ENCODE measurements at regions not wholly inside any gene's neighbourhood (a gene's known extent, or its start where the extent isn't known, plus 50 kb on each side); places are given as distances from the start of the nearest gene placed in this dataset.

- H2BK15ac ChIP-seq (ENCODE audit: low read depth, low read length): no peak overlapping the region
- no peak overlapping the region for H4K5ac ChIP-seq (ENCODE audit: low read depth, low read length)
- H2AK5ac ChIP-seq (ENCODE audit: low read depth, low read length): no peak overlapping the region
- H3K79me1 ChIP-seq (ENCODE audit: low read depth in 1 of 2, low read length in 2 of 2): no peaks in the 10 kb centered on the region
- TF ChIP-seq SMC3 (IDR thresholded peaks at IDR 0.05; ENCODE audit: low read depth, low read length) (no peak), RAD21 (IDR thresholded peaks at IDR 0.05; ENCODE audit: low read length) (no peak), CTCF (conservative IDR thresholded peaks at IDR 0.05; ENCODE audit: low read depth, low read length) (no peak), FOS (IDR thresholded peaks at IDR 0.05; ENCODE audit: low read depth, low read length) (no peak), NFE2L2 (IDR thresholded peaks at IDR 0.05; ENCODE audit: low read depth, low read length) (no peak), ELK1 (IDR thresholded peaks at IDR 0.05; ENCODE audit: borderline replicate concordance, low read depth, low read length) (no peak), RFX5 (IDR thresholded peaks at IDR 0.05; ENCODE audit: low read depth, low read length) (no peak), CEBPB (IDR thresholded peaks at IDR 0.05; ENCODE audit: low read depth, low read length) (no peak), POLR2A (IDR thresholded peaks at IDR 0.05; ENCODE audit: low read depth, low read length) (no peak), CHD1 (IDR thresholded peaks at IDR 0.05; ENCODE audit: low read depth, low read length) (no peak)
- H3K9me3 ChIP-seq (ENCODE audit: control insufficient read depth, insufficient read depth, low read length): peaks cover 17% of the 10 kb centered on the region; the same call in 1 of the 2 replicates
- no peak overlapping the region for H4K8ac ChIP-seq (ENCODE audit: low read depth in 2 of 2, low read length in 2 of 2)
- H3K9me1 ChIP-seq (ENCODE audit: insufficient read depth, low read length): no peaks in the 10 kb centered on the region
- H3K4me1 ChIP-seq (ENCODE audit: control insufficient read depth, insufficient read depth, low read length): no peaks in the 10 kb centered on the region
- H2BK120ac ChIP-seq (ENCODE audit: low read depth, low read length): no peak overlapping the region
- no peak overlapping the region for H3K9ac ChIP-seq (ENCODE audit: low read depth, low read length)
- ATAC-seq (ENCODE audit: low read depth) (no peak), DNase-seq (no peak)
- no peak overlapping the region for H2BK20ac ChIP-seq (ENCODE audit: low read depth, low read length)
- ChIA-PET CTCF (no interaction called here), POLR2A (ENCODE audit: unreplicated experiment) (no interaction called here)
- no peak overlapping the region for H2BK5ac ChIP-seq (ENCODE audit: low read depth, low read length, poor library complexity, severe bottlenecking)
- no peaks in the 10 kb centered on the region for H3K27me3 ChIP-seq (ENCODE audit: control insufficient read depth, insufficient read depth, low read length)
- intact Hi-C loops (cut with micrococcal nuclease) (no loop called here), dilution Hi-C loops (cut with HindIII; ENCODE audit: low sequenced_read_pairs, unreplicated experiment) (no loop called here), in situ Hi-C loops (cut with MboI; ENCODE audit: low sequenced_read_pairs) (no loop called here)
- no peak overlapping the region for H3K56ac ChIP-seq (ENCODE audit: extremely low read depth, insufficient read depth, low read length)
- no peaks in the 10 kb centered on the region for H4K20me1 ChIP-seq (ENCODE audit: insufficient read depth, low read length)
- no peak overlapping the region for H3K23ac ChIP-seq (ENCODE audit: low read depth, low read length)
- H3K14ac ChIP-seq (replicated peaks; ENCODE audit: low read depth, low read length): no peak overlapping the region
- H3K4me3 ChIP-seq (ENCODE audit: insufficient read depth, low read depth, low read length): no peak overlapping the region
- no TSS peak for BruUV-seq (replicated peaks)
- no peak overlapping the region for H2AK9ac ChIP-seq (replicated peaks; ENCODE audit: low read depth, low read length, poor library complexity)
- H3K18ac ChIP-seq (ENCODE audit: low read depth, low read length): no peak overlapping the region
- H2AFZ ChIP-seq (replicated peaks; ENCODE audit: low read length, poor library complexity): no peak overlapping the region
- H3K4me2 ChIP-seq (ENCODE audit: low read depth, low read length): no peak overlapping the region
- no peaks in the 10 kb centered on the region for H3K36me3 ChIP-seq (ENCODE audit: control insufficient read depth, insufficient read depth, low read length)
- H4K91ac ChIP-seq (ENCODE audit: insufficient read depth, low read depth, low read length): no peak overlapping the region
- no CpG with 5 or more reads among the region's 5 CpGs for WGBS, 2 experiments (ENCODE audit: extremely low coverage in 2 of 2, insufficient read length in 1 of 2)
- H3K27ac ChIP-seq (ENCODE audit: insufficient read depth, low read length): no peak overlapping the region
- no peak overlapping the region for H3K4ac ChIP-seq (ENCODE audit: low read depth, low read length)
Measured at GRCh38 chr4:62898115-62898514, 1511.1 kb downstream of the TECRL start.

Measured in IMR-90 (cell line).